H1 (cell line): ENCODE measurements at regions not wholly inside any gene's neighbourhood (a gene's known extent, or its start where the extent isn't known, plus 50 kb on each side); places are given as distances from the start of the nearest gene placed in this dataset.
A peak's percentile ranks its signal among the peaks of the same experiment; 100 is the strongest.

Source experiments
- CTCF ChIA-PET: fragments of 300-600 bp; sonication (Branson Sonifier 250); formaldehyde crosslinking; loops from one replicate; lab custom pipeline; 2021; ENCODE audit not compliant: partially characterized antibody; lab: Charles Lee
- POLR2A ChIA-PET: fragments of 300-600 bp; sonication (Branson Sonifier 250); formaldehyde crosslinking; loops from one replicate; lab custom pipeline; 2021; ENCODE audit warnings: inconsistent platforms; ENCODE audit not compliant: partially characterized antibody; lab: Charles Lee
- DNase-seq, 2 experiments: peaks; one replicate each; pipeline versions ENCODE4 v3.0.0 to v3.0.0-alpha.2; 2010 to 2022; ENCODE audit warnings: low spot score in 2 of 2, low read depth in 1 of 2, mixed read lengths in 1 of 2
- FAIRE-seq: peaks from 2 replicates; lab custom pipeline; 2011; peaks lifted over from hg19 to GRCh38; lab: Jason Lieb, UNC
- H2AFZ ChIP-seq: 2 replicates; pipeline ENCODE4 v1.8.1; 2012; ENCODE audit warnings: low read length, inconsistent platforms
- H2AK5ac ChIP-seq: 2 replicates; pipeline ENCODE4 v1.6.1; 2013; ENCODE audit warnings: low read depth, low read length
- H2BK120ac ChIP-seq: replicated peaks from 2 replicates; pipeline ENCODE3; 2013; ENCODE audit warnings: low read depth, low read length, inconsistent platforms
- H2BK12ac ChIP-seq: 2 replicates; pipeline ENCODE4 v1.6.1; 2013; ENCODE audit warnings: low read depth, low read length
- H2BK15ac ChIP-seq: 2 replicates; pipeline ENCODE4 v1.6.1; 2013; ENCODE audit warnings: low read length
- H2BK20ac ChIP-seq: 2 replicates; pipeline ENCODE4 v1.6.1; 2013; ENCODE audit warnings: low read length
- H2BK5ac ChIP-seq: 2 replicates; pipeline ENCODE4 v1.6.1; 2013; ENCODE audit warnings: low read depth, low read length
- H3K14ac ChIP-seq: 2 replicates; pipeline ENCODE4 v1.6.1; 2013; ENCODE audit warnings: inconsistent platforms; ENCODE audit not compliant: insufficient read length
- H3K18ac ChIP-seq: 2 replicates; pipeline ENCODE4 v1.6.1; 2013; ENCODE audit warnings: low read length; ENCODE audit errors: extremely low read depth
- H3K23ac ChIP-seq: 2 replicates; pipeline ENCODE4 v1.6.1; 2013; ENCODE audit warnings: inconsistent platforms; ENCODE audit not compliant: insufficient read length
- H3K23me2 ChIP-seq: 2 replicates; pipeline ENCODE4 v1.6.1; 2013; ENCODE audit warnings: low read depth, low read length
- H3K27ac ChIP-seq: 2 replicates; pipeline ENCODE4 v1.6.1; 2011; ENCODE audit warnings: low read depth, low read length, inconsistent platforms
- H3K27me3 ChIP-seq, 4 experiments: replicated peaks in 1 of 4; 1 replicate in 1 of 4; 2 replicates in 3 of 4; pipeline versions ENCODE4 v1.6.1 to v1.8.1; 2011 to 2013; ENCODE audit warnings: low read length in 3 of 4, mild to moderate bottlenecking in 3 of 4, inconsistent platforms in 2 of 4, mixed read lengths in 2 of 4, moderate library complexity in 1 of 4; ENCODE audit not compliant: control insufficient read depth in 3 of 4, insufficient read depth in 3 of 4; ENCODE audit errors: extremely low read depth in 1 of 4
- H3K36me3 ChIP-seq, 4 experiments: 2 replicates each; pipeline versions ENCODE4 v1.6.1 to v1.8.1; 2011 to 2013; ENCODE audit warnings: mild to moderate bottlenecking in 4 of 4, low read length in 3 of 4, moderate library complexity in 2 of 4, control low read depth in 1 of 4, inconsistent platforms in 1 of 4; ENCODE audit not compliant: insufficient read depth in 4 of 4, control insufficient read depth in 2 of 4
- H3K4ac ChIP-seq: replicated peaks from 2 replicates; pipeline ENCODE3; 2013; ENCODE audit warnings: low read length, low read depth, mixed read lengths, inconsistent platforms; ENCODE audit not compliant: insufficient read length
- H3K4me1 ChIP-seq, 4 experiments: replicated peaks in 1 of 4; 1 replicate in 1 of 4; 2 replicates in 3 of 4; pipeline versions ENCODE4 v1.6.1 to v1.8.1; 2011 to 2013; ENCODE audit warnings: low read length in 3 of 4, inconsistent platforms in 2 of 4, mixed read lengths in 1 of 4; ENCODE audit not compliant: insufficient read depth in 4 of 4, control insufficient read depth in 3 of 4
- H3K4me2 ChIP-seq, 2 experiments: 2 replicates each; pipeline versions ENCODE4 v1.6.1 to v1.8.1; 2011 to 2013; ENCODE audit warnings: low read depth in 2 of 2, low read length in 2 of 2, control low read depth in 1 of 2, inconsistent platforms in 1 of 2, mild to moderate bottlenecking in 1 of 2; ENCODE audit not compliant: insufficient read depth in 1 of 2
- H3K4me3 ChIP-seq, 4 experiments: fragments of 200-600, 300-600 bp in 1 of 4; sonication (generic), shearing (Covaris generic), sonication (Bioruptor Twin) in 1 of 4; 2 replicates each; pipeline versions ENCODE4 v1.5.1 to v1.8.1; 2011 to 2016; ENCODE audit warnings: low read length in 4 of 4, low read depth in 3 of 4, control low read depth in 2 of 4, inconsistent platforms in 2 of 4, mild to moderate bottlenecking in 2 of 4, mixed read lengths in 1 of 4, moderate library complexity in 1 of 4; ENCODE audit not compliant: insufficient read depth in 2 of 4; ENCODE audit errors: extremely low read depth in 1 of 4
- H3K56ac ChIP-seq: replicated peaks from 2 replicates; pipeline ENCODE3; 2013; ENCODE audit warnings: low read depth, mild to moderate bottlenecking, mixed read lengths, low read length, inconsistent platforms; ENCODE audit not compliant: insufficient read length
- H3K79me1 ChIP-seq: 2 replicates; pipeline ENCODE4 v1.6.1; 2013; ENCODE audit warnings: low read depth, low read length, control low read depth
- H3K79me2 ChIP-seq, 2 experiments: 2 replicates each; pipeline versions ENCODE4 v1.6.1 to v1.8.1; 2012 to 2013; ENCODE audit warnings: low read length in 2 of 2, mild to moderate bottlenecking in 2 of 2, inconsistent platforms in 1 of 2; ENCODE audit not compliant: insufficient read depth in 2 of 2, control insufficient read depth in 1 of 2
- H3K9ac ChIP-seq, 4 experiments: replicated peaks in 1 of 4; 1 replicate in 1 of 4; 2 replicates in 3 of 4; pipeline versions ENCODE4 v1.6.1 to v1.8.1; 2011 to 2013; ENCODE audit warnings: low read depth in 3 of 4, low read length in 3 of 4, control low read depth in 2 of 4, mild to moderate bottlenecking in 2 of 4, moderate library complexity in 2 of 4, inconsistent platforms in 1 of 4; ENCODE audit errors: extremely low read depth in 1 of 4
- H3K9me3 ChIP-seq, 2 experiments: 2 replicates each; pipeline versions ENCODE4 v1.6.1 to v1.8.1; 2012 to 2013; ENCODE audit warnings: mild to moderate bottlenecking in 2 of 2, moderate library complexity in 2 of 2, control low read depth in 1 of 2, inconsistent platforms in 1 of 2, low read depth in 1 of 2, low read length in 1 of 2, mixed read lengths in 1 of 2; ENCODE audit not compliant: insufficient read depth in 2 of 2
- H4K20me1 ChIP-seq, 2 experiments: replicated peaks in 1 of 2; 2 replicates each; pipeline versions ENCODE3 to v1.8.1; 2011 to 2013; ENCODE audit warnings: inconsistent platforms in 2 of 2, low read length in 2 of 2, mild to moderate bottlenecking in 1 of 2; ENCODE audit not compliant: insufficient read depth in 2 of 2, control insufficient read depth in 1 of 2
- H4K5ac ChIP-seq: 2 replicates; pipeline ENCODE4 v1.6.1; 2013; ENCODE audit warnings: low read length, low read depth, mixed read lengths, inconsistent platforms; ENCODE audit not compliant: insufficient read length
- H4K8ac ChIP-seq: 2 replicates; pipeline ENCODE4 v1.8.0; 2013; ENCODE audit warnings: mild to moderate bottlenecking, moderate library complexity, low read length, inconsistent platforms; ENCODE audit not compliant: insufficient read depth; ENCODE audit errors: extremely low read depth
- H4K91ac ChIP-seq: replicated peaks from 2 replicates; pipeline ENCODE3; 2013; ENCODE audit warnings: low read length, mixed read lengths, inconsistent platforms; ENCODE audit not compliant: insufficient read length
- ATF2 ChIP-seq: IDR thresholded peaks from 2 replicates; pipeline ENCODE4 v1.6.1; 2012; ENCODE audit warnings: low read length, inconsistent platforms
- CHD1 ChIP-seq: IDR thresholded peaks from 2 replicates; pipeline ENCODE4 v1.6.1; 2012; ENCODE audit warnings: low read depth, low read length, improper control_type of control experiment
- CTBP2 ChIP-seq: IDR thresholded peaks from 2 replicates; pipeline ENCODE4 v1.7.0; 2011; ENCODE audit warnings: borderline replicate concordance, mild to moderate bottlenecking, moderate library complexity, mixed read lengths, low read length; ENCODE audit not compliant: insufficient read depth, insufficient read length
- SP2 ChIP-seq: IDR thresholded peaks from 2 replicates; pipeline ENCODE4 v1.6.1; 2012; ENCODE audit warnings: mild to moderate bottlenecking, low read length, inconsistent platforms
- WGBS, 2 experiments: shearing (Covaris generic) in 1 of 2; methylation state at CpG; one replicate each; pipeline versions ENCODE4 v1.1.6 to v1.1.7; 2013 to 2015; ENCODE audit warnings: low lambda C conversion rate in 2 of 2, mixed read lengths in 2 of 2, inconsistent platforms in 1 of 2, low coverage in 1 of 2, missing lambda C conversion rate in 1 of 2; ENCODE audit not compliant: insufficient replicate concordance in 2 of 2, insufficient coverage in 1 of 2, insufficient read length in 1 of 2; ENCODE audit errors: extremely low coverage in 1 of 2, missing lambda C conversion rate in 1 of 2; 5-methylcytosine and 5-hydroxymethylcytosine counted together

DNA sequence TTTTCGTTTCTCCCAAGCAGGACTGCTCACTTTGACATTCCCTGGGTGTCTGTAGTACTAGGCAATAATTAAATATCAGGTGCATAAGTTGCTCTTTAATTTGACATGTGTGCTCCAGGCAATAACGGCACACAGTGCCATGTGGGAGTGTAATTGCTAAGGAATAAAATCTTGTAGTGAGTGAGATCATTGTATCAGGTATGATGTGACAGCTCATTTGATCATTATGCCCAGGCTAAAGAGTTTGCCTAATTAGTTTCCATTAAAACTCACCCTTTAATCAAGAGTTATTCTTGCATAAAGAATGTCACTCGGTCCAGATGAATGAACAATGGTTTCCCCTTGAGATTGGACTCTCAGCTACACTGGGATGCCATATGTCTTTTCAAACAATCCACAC lies 220.0 kb downstream of the INSC start:
- 86% methylated on average over 3 of the region's 3 CpGs; no CpG with 5 or more reads in 1 of the 2 experiments for WGBS, 2 experiments
- TF ChIP-seq CTBP2 (no peak), CHD1 (no peak), SP2 (no peak), ATF2 (no peak)
- TF ChIP-seq, all 59 proteins: peak for 0
- Histone ChIP-seq H3K27me3 (no peaks in the 10 kb centered on the region), H3K23ac (no peak overlapping the region), H4K8ac (no peak overlapping the region), H3K23me2 (no peaks in the 10 kb centered on the region), H3K56ac (no peak overlapping the region), H2BK12ac (no peak overlapping the region), H3K9me3 (peaks cover 1 to 9% of the 10 kb centered on the region in 2 experiments; a peak in 2 of 4 replicates), H3K27ac (no peak overlapping the region), H4K5ac (no peak overlapping the region), H2AFZ (no peak overlapping the region), H4K91ac (no peak overlapping the region), H3K36me3 (no peaks in the 10 kb centered on the region), H3K79me2 (no peaks in the 10 kb centered on the region), H3K4me3 (no peak overlapping the region), H3K18ac (no peak overlapping the region), H2BK120ac (no peak overlapping the region), H4K20me1 (no peaks in the 10 kb centered on the region), H3K9ac (no peak overlapping the region), H3K4ac (no peak overlapping the region), H3K79me1 (no peaks in the 10 kb centered on the region), H3K4me2 (no peak overlapping the region), H3K4me1 (no peaks in the 10 kb centered on the region; a peak in 1 of 7 replicates), H2BK20ac (no peak overlapping the region), H3K14ac (no peak overlapping the region), H2AK5ac (no peak overlapping the region), H2BK5ac (no peak overlapping the region), H2BK15ac (0 out of 2 replicates have a peak overlapping the region, but pooled peaks have one; percentile 65)
- FAIRE-seq: no peak
- DNase-seq: no peak
- CTCF ChIA-PET: interaction anchor here (1.2 kb wide), 1 partner anchor 21 kb away, joined by 5 read pairs; no protein-coding TSS in a partner anchor
- POLR2A ChIA-PET: no interaction called here
